ENCODE measurements at regions not wholly inside any gene's neighbourhood (a gene's known extent, or its start where the extent isn't known, plus 50 kb on each side); places are given as distances from the start of the nearest gene placed in this dataset.

GRCh38 chr2:220315098-220315823 is 687.8 kb downstream of the SLC4A3 start:
- no peaks in the 10 kb centered on the region for H3K4me1 Mint-ChIP-seq
- no peak overlapping the region for H3K4me3 Mint-ChIP-seq
- ATAC-seq (ENCODE audit: low read depth) = no peak
- H3K9me3 Mint-ChIP-seq = no peaks in the 10 kb centered on the region
- DNase-seq (ENCODE audit: low spot score in 2 of 2) = no peak
- no peaks in the 10 kb centered on the region for H3K36me3 Mint-ChIP-seq
- no peaks in the 10 kb centered on the region for H3K27me3 Mint-ChIP-seq
- H3K27ac Mint-ChIP-seq = no peak overlapping the region

- H3K36me3 Mint-ChIP-seq = no peaks in the 10 kb centered on the region
- no peaks in the 10 kb centered on the region for H3K27me3 Mint-ChIP-seq
- H3K27ac Mint-ChIP-seq = no peak overlapping the region
- ATAC-seq (ENCODE audit: low read depth) (no peak), DNase-seq (ENCODE audit: low spot score in 2 of 2) (no peak)
- H3K9me3 Mint-ChIP-seq = peaks cover 2% of the 10 kb centered on the region
- H3K4me1 Mint-ChIP-seq = no peaks in the 10 kb centered on the region
- no peak overlapping the region for H3K4me3 Mint-ChIP-seq
Measured at GRCh38 chr2:220318037-220318436, 690.6 kb downstream of the SLC4A3 start.

GRCh38 chr2:220318508-220318907 is 691.1 kb downstream of the SLC4A3 start:
- Mint-ChIP-seq H3K36me3 (no peaks in the 10 kb centered on the region), H3K9me3 (peaks cover 3% of the 10 kb centered on the region), H3K4me1 (no peaks in the 10 kb centered on the region), H3K27me3 (no peaks in the 10 kb centered on the region), H3K4me3 (no peak overlapping the region), H3K27ac (no peak overlapping the region)
- no peak for DNase-seq (ENCODE audit: low spot score in 2 of 2)
- no peak for ATAC-seq (ENCODE audit: low read depth)

- no peaks in the 10 kb centered on the region for H3K36me3 Mint-ChIP-seq
- H3K9me3 Mint-ChIP-seq = peaks cover 3% of the 10 kb centered on the region
- no peaks in the 10 kb centered on the region for H3K4me1 Mint-ChIP-seq
- H3K27ac Mint-ChIP-seq = no peak overlapping the region
- no peaks in the 10 kb centered on the region for H3K27me3 Mint-ChIP-seq
- ATAC-seq (ENCODE audit: low read depth) (no peak), DNase-seq (ENCODE audit: low spot score in 2 of 2) (no peak)
- H3K4me3 Mint-ChIP-seq = no peak overlapping the region
Measured at GRCh38 chr2:220320326-220320725, 692.9 kb downstream of the SLC4A3 start.

- Mint-ChIP-seq H3K9me3 (peaks cover 10% of the 10 kb centered on the region), H3K4me1 (no peaks in the 10 kb centered on the region)
- ATAC-seq (ENCODE audit: low read depth) = no peak
Measured at GRCh38 chr2:220332886-220333285, 705.5 kb downstream of the SLC4A3 start.

GRCh38 chr2:220334210-220334609 is 706.8 kb downstream of the SLC4A3 start:
- Mint-ChIP-seq H3K4me1 (no peaks in the 10 kb centered on the region), H3K27me3 (peaks cover 1% of the 10 kb centered on the region), H3K36me3 (no peaks in the 10 kb centered on the region), H3K4me3 (no peak overlapping the region), H3K9me3 (peaks cover 9% of the 10 kb centered on the region), H3K27ac (no peak overlapping the region)
- no peak for DNase-seq (ENCODE audit: low spot score in 2 of 2)
- no peak for ATAC-seq (ENCODE audit: low read depth)

More at GRCh38 chr2:220332886-220333285, 705.5 kb downstream of the SLC4A3 start:
- Mint-ChIP-seq H3K4me3 (no peak overlapping the region), H3K27me3 (no peaks in the 10 kb centered on the region), H3K36me3 (no peaks in the 10 kb centered on the region), H3K27ac (no peak overlapping the region)
- DNase-seq (ENCODE audit: low spot score in 2 of 2) = no peak

GRCh38 chr2:220334871-220335590 is 707.6 kb downstream of the SLC4A3 start:
- ATAC-seq (ENCODE audit: low read depth) (no peak), DNase-seq (ENCODE audit: low spot score in 2 of 2) (no peak)
- H3K36me3 Mint-ChIP-seq = no peaks in the 10 kb centered on the region
- peaks cover 1% of the 10 kb centered on the region for H3K27me3 Mint-ChIP-seq
- H3K4me3 Mint-ChIP-seq = no peak overlapping the region
- peaks cover 6% of the 10 kb centered on the region for H3K9me3 Mint-ChIP-seq
- no peaks in the 10 kb centered on the region for H3K4me1 Mint-ChIP-seq
- no peak overlapping the region for H3K27ac Mint-ChIP-seq

GRCh38 chr2:220335591-220335915 is 708.1 kb downstream of the SLC4A3 start:
- Mint-ChIP-seq H3K27ac (no peak overlapping the region), H3K27me3 (peaks cover 1% of the 10 kb centered on the region), H3K4me3 (no peak overlapping the region), H3K4me1 (no peaks in the 10 kb centered on the region), H3K36me3 (no peaks in the 10 kb centered on the region), H3K9me3 (peaks cover 6% of the 10 kb centered on the region)
- ATAC-seq (ENCODE audit: low read depth) = no peak
- DNase-seq (ENCODE audit: low spot score in 2 of 2) = no peak

GRCh38 chr2:220336771-220337170 is 709.3 kb downstream of the SLC4A3 start:
- Mint-ChIP-seq H3K27ac (no peak overlapping the region), H3K27me3 (peaks cover 1% of the 10 kb centered on the region), H3K4me1 (no peaks in the 10 kb centered on the region), H3K9me3 (peaks cover 3% of the 10 kb centered on the region), H3K36me3 (no peaks in the 10 kb centered on the region), H3K4me3 (no peak overlapping the region)
- no peak for ATAC-seq (ENCODE audit: low read depth)
- DNase-seq (ENCODE audit: low spot score in 2 of 2) = no peak

GRCh38 chr2:220337611-220338440 is 710.4 kb downstream of the SLC4A3 start:
- Mint-ChIP-seq H3K36me3 (no peaks in the 10 kb centered on the region), H3K27me3 (peaks cover 1% of the 10 kb centered on the region), H3K27ac (no peak overlapping the region), H3K4me1 (no peaks in the 10 kb centered on the region), H3K9me3 (no peaks in the 10 kb centered on the region), H3K4me3 (no peak overlapping the region)
- no peak for ATAC-seq (ENCODE audit: low read depth)
- DNase-seq (ENCODE audit: low spot score in 2 of 2) = no peak

- no peak overlapping the region for H3K4me3 Mint-ChIP-seq
- no peaks in the 10 kb centered on the region for H3K4me1 Mint-ChIP-seq
- peaks cover 3% of the 10 kb centered on the region for H3K9me3 Mint-ChIP-seq
- H3K36me3 Mint-ChIP-seq = no peaks in the 10 kb centered on the region
- peaks cover 1% of the 10 kb centered on the region for H3K27me3 Mint-ChIP-seq
- DNase-seq (ENCODE audit: low spot score in 2 of 2) (no peak), ATAC-seq (ENCODE audit: low read depth) (no peak)
- H3K27ac Mint-ChIP-seq = no peak overlapping the region
Measured at GRCh38 chr2:220341014-220341413, 713.6 kb downstream of the SLC4A3 start.

- ATAC-seq (ENCODE audit: low read depth) (no peak), DNase-seq (ENCODE audit: low spot score in 2 of 2) (no peak)
- H3K9me3 Mint-ChIP-seq = peaks cover 3% of the 10 kb centered on the region
- no peaks in the 10 kb centered on the region for H3K4me1 Mint-ChIP-seq
- H3K27me3 Mint-ChIP-seq = no peaks in the 10 kb centered on the region
- no peaks in the 10 kb centered on the region for H3K36me3 Mint-ChIP-seq
- H3K27ac Mint-ChIP-seq = no peak overlapping the region
- no peak overlapping the region for H3K4me3 Mint-ChIP-seq
Measured at GRCh38 chr2:220346919-220347318, 719.5 kb downstream of the SLC4A3 start.

GRCh38 chr2:220347626-220348025 is 720.2 kb downstream of the SLC4A3 start:
- Mint-ChIP-seq H3K27ac (no peak overlapping the region), H3K4me3 (no peak overlapping the region), H3K9me3 (peaks cover 3% of the 10 kb centered on the region), H3K4me1 (no peaks in the 10 kb centered on the region), H3K27me3 (no peaks in the 10 kb centered on the region), H3K36me3 (no peaks in the 10 kb centered on the region)
- DNase-seq (ENCODE audit: low spot score in 2 of 2) = no peak
- no peak for ATAC-seq (ENCODE audit: low read depth)

- ATAC-seq (ENCODE audit: low read depth) (no peak), DNase-seq (ENCODE audit: low spot score in 2 of 2) (no peak)
- Mint-ChIP-seq H3K27ac (no peak overlapping the region), H3K36me3 (no peaks in the 10 kb centered on the region), H3K27me3 (no peaks in the 10 kb centered on the region), H3K4me3 (no peak overlapping the region), H3K9me3 (peaks cover 2% of the 10 kb centered on the region), H3K4me1 (no peaks in the 10 kb centered on the region)
Measured at GRCh38 chr2:220348206-220348605, 720.8 kb downstream of the SLC4A3 start.

Data from memory B cell (primary cell).